KMS-11 (cell line): ENCODE measurements at regions not wholly inside any gene's neighbourhood (a gene's known extent, or its start where the extent isn't known, plus 50 kb on each side); places are given as distances from the start of the nearest gene placed in this dataset.
"Not testable (repeated sequence)": the region's sequence is repeated elsewhere in the genome, so short reads cannot be mapped to it uniquely, and the experiment has no call there.

Source experiments
- H2AFZ ChIP-seq: fragments of 200-600 bp; sonication (generic); 2 replicates; pipeline ENCODE4 v1.6.1; 2016; ENCODE audit warnings: antibody characterized with exemption, mixed run types, low read depth
- H3K27ac ChIP-seq: fragments of 200-600 bp; sonication (generic); 2 replicates; pipeline ENCODE4 v1.6.1; 2016; ENCODE audit warnings: mild to moderate bottlenecking, mixed run types
- H3K27me3 ChIP-seq: fragments of 200-600 bp; sonication (generic); 2 replicates; pipeline ENCODE4 v1.6.1; 2017; ENCODE audit warnings: mild to moderate bottlenecking, low read depth, mixed run types, moderate library complexity; ENCODE audit not compliant: insufficient read depth
- H3K36me3 ChIP-seq: fragments of 200-600 bp; sonication (generic); 2 replicates; pipeline ENCODE4 v1.6.1; 2017; ENCODE audit warnings: mild to moderate bottlenecking, mixed run types; ENCODE audit not compliant: insufficient read depth
- H3K4me1 ChIP-seq: fragments of 200-600 bp; sonication (generic); 2 replicates; pipeline ENCODE4 v1.6.1; 2016; ENCODE audit warnings: mild to moderate bottlenecking, low read depth, mixed run types; ENCODE audit not compliant: poor library complexity, severe bottlenecking
- H3K4me2 ChIP-seq: fragments of 200-600 bp; sonication (generic); 2 replicates; pipeline ENCODE4 v1.7.0; 2016; ENCODE audit warnings: mild to moderate bottlenecking, mixed run types
- H3K4me3 ChIP-seq: fragments of 200-600 bp; sonication (generic); IDR thresholded peaks from 2 replicates; pipeline ENCODE4 v1.6.1; 2017; ENCODE audit warnings: low read depth, low read length, mixed read lengths; ENCODE audit not compliant: insufficient read depth
- H3K79me2 ChIP-seq: fragments of 200-600 bp; sonication (generic); 2 replicates; pipeline ENCODE4 v1.6.1; 2016; ENCODE audit warnings: low read depth, mixed run types; ENCODE audit not compliant: insufficient read depth
- H3K9ac ChIP-seq: fragments of 200-600 bp; sonication (generic); 2 replicates; pipeline ENCODE4 v1.6.1; 2016; ENCODE audit warnings: mild to moderate bottlenecking, mixed run types
- H4K20me1 ChIP-seq: fragments of 200-600 bp; sonication (generic); 2 replicates; pipeline ENCODE4 v1.6.1; 2016; ENCODE audit warnings: mild to moderate bottlenecking, mixed run types; ENCODE audit not compliant: insufficient read depth
- CTCF ChIP-seq: fragments of 200-600 bp; sonication (generic); conservative IDR thresholded peaks from 2 replicates; pipeline ENCODE4 v1.6.1; 2017; ENCODE audit warnings: low read depth, mild to moderate bottlenecking, antibody characterized with exemption, low read length, moderate library complexity, mixed read lengths

- H3K36me3 ChIP-seq = no peaks in the 10 kb centered on the region
- H3K27me3 ChIP-seq = no peaks in the 10 kb centered on the region
- H3K9ac ChIP-seq = no peak overlapping the region
- no peak overlapping the region for H3K27ac ChIP-seq
- H3K79me2 ChIP-seq = no peaks in the 10 kb centered on the region
- no peak overlapping the region for H3K4me3 ChIP-seq
- H4K20me1 ChIP-seq = no peaks in the 10 kb centered on the region
- H2AFZ ChIP-seq = no peak overlapping the region
- no peak overlapping the region for H3K4me2 ChIP-seq
- no peaks in the 10 kb centered on the region for H3K4me1 ChIP-seq
- TF ChIP-seq CTCF = no peak
Observed at GRCh38 chr5:101717721-101718120, 578.4 kb downstream of the SLCO4C1 start.

GRCh38 chr5:101716941-101717340, 579.1 kb downstream of the SLCO4C1 start:
- Histone ChIP-seq H3K9ac (no peak overlapping the region), H3K36me3 (no peaks in the 10 kb centered on the region)
- TF ChIP-seq CTCF = no peak

GRCh38 chr5:101715790-101716189, 580.3 kb downstream of the SLCO4C1 start:
- not testable (repeated sequence) for H4K20me1 ChIP-seq, H3K79me2 ChIP-seq

More at GRCh38 chr5:101716941-101717340, 579.1 kb downstream of the SLCO4C1 start:
- H3K27me3 ChIP-seq = no peaks in the 10 kb centered on the region
- no peaks in the 10 kb centered on the region for H3K4me1 ChIP-seq
- H3K4me2 ChIP-seq = no peak overlapping the region
- H3K4me3 ChIP-seq = no peak overlapping the region
- no peak overlapping the region for H3K27ac ChIP-seq
- no peak overlapping the region for H2AFZ ChIP-seq
- no peaks in the 10 kb centered on the region for H4K20me1 ChIP-seq
- no peaks in the 10 kb centered on the region for H3K79me2 ChIP-seq

GRCh38 chr5:101689306-101689705, 606.8 kb downstream of the SLCO4C1 start:
- H3K79me2 ChIP-seq = no peaks in the 10 kb centered on the region
- H4K20me1 ChIP-seq = no peaks in the 10 kb centered on the region
- H3K27me3 ChIP-seq = no peaks in the 10 kb centered on the region
- no peak for TF ChIP-seq CTCF
- no peak overlapping the region for H3K4me3 ChIP-seq
- no peak overlapping the region for H3K4me2 ChIP-seq
- H3K27ac ChIP-seq = no peak overlapping the region
- no peaks in the 10 kb centered on the region for H3K4me1 ChIP-seq
- H3K36me3 ChIP-seq = no peaks in the 10 kb centered on the region
- no peak overlapping the region for H2AFZ ChIP-seq
- no peak overlapping the region for H3K9ac ChIP-seq

More at GRCh38 chr5:101715790-101716189, 580.3 kb downstream of the SLCO4C1 start:
- H3K9ac ChIP-seq, H3K4me3 ChIP-seq, H3K27me3 ChIP-seq, H2AFZ ChIP-seq, H3K4me1 ChIP-seq, H3K27ac ChIP-seq, H3K36me3 ChIP-seq, H3K4me2 ChIP-seq: not testable (repeated sequence)

- Histone ChIP-seq H3K36me3 (no peaks in the 10 kb centered on the region), H3K27me3 (no peaks in the 10 kb centered on the region), H2AFZ (no peak overlapping the region), H3K79me2 (no peaks in the 10 kb centered on the region), H3K4me3 (no peak overlapping the region), H3K27ac (no peak overlapping the region), H3K4me2 (no peak overlapping the region), H3K4me1 (no peaks in the 10 kb centered on the region), H3K9ac (no peak overlapping the region), H4K20me1 (no peaks in the 10 kb centered on the region)
- no peak for TF ChIP-seq CTCF
Observed at GRCh38 chr5:101688156-101688555, 607.9 kb downstream of the SLCO4C1 start.
